ENCODE measurements at regions not wholly inside any gene's neighbourhood (a gene's known extent, or its start where the extent isn't known, plus 50 kb on each side); places are given as distances from the start of the nearest gene placed in this dataset.

GRCh38 chr4:169933531-169933930 lies 92.7 kb downstream of the MFAP3L start:
- TF ChIP-seq CTCF (IDR thresholded peaks at IDR 0.05) = no peak
- no peak for TF ChIP-seq POLR2A (IDR thresholded peaks at IDR 0.05)
